ENCODE measurements at regions not wholly inside any gene's neighbourhood (a gene's known extent, or its start where the extent isn't known, plus 50 kb on each side); places are given as distances from the start of the nearest gene placed in this dataset.
"Not testable (repeated sequence)": the region's sequence is repeated elsewhere in the genome, so short reads cannot be mapped to it uniquely, and the experiment has no call there.

DNA sequence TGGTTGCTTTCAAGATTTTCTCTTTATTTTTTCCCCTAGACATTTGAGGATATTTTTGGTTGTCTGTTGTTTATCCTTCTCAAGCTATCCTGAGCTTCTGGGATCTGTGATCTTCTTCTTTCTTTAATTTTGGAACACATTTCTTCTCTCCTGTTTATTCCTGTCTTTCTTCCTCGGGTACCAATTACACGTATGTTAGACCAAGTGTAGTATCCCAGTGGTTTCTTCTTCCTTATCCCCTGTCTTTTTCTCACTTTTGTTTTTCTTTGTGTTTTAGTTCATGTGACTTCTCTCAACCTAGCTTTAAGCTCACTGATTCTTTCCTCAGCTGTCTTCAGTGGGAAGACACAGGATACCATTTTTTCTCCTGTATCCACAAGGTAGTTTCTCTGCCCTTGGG lies 120.0 kb downstream of the GALR1 start:
- no peak for DNase-seq (ENCODE audit: extremely low read depth in 1 of 2, low read depth in 1 of 2)

DNA sequence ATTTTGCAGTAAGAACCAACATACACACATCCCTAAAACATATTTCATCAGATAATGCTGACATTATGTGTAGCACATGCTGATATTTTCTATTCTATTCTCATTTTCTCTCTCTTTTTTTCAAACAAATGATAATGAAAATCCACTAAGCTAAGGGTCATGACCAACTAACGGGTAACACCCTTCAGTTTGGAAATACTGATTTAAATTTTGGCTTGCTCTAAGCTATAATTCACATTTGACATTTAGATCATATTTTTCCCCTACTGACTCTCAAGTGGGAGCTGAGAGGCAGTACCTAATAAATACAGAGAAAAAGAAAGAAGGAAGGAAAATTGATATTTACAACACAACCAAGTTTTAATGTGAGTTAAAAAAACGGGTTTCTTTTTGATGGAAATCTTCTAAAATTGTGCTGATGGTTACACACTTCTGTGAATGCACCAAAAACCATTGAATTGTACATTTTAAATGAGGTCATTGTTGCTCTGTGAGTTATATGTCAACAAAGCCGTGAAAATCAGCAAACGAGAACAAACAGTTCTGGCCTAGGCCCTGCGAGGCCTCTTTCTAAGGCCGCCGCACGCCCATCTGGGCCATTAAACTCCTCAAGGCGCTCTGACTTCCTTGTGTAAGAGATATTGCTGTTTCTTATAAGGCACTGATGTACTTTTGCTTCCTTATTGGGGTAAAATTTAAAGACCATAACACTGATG lies 124.2 kb downstream of the GALR1 start:
- DNase-seq (ENCODE audit: extremely low read depth in 1 of 2, low read depth in 1 of 2) = no peak

DNA sequence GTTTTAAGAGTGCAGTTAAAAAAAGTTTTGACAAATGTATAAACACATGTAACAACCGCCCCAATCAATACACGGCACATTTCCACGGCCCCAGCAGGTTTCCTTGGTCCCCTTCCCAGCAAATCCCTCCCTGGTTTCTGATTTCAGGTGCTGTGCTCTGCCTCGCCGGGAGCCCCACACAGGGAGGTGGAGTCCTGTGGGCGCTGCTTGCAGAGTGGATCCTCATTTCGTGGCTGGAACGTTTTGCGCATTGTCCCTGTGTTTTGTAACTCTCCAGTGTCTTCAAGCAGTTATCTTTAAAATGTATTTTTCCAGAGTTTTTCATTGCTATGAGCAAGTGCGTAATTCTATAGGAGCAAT lies 124.8 kb downstream of the GALR1 start:
- DNase-seq (ENCODE audit: extremely low read depth in 1 of 2, low read depth in 1 of 2) = no peak

DNA sequence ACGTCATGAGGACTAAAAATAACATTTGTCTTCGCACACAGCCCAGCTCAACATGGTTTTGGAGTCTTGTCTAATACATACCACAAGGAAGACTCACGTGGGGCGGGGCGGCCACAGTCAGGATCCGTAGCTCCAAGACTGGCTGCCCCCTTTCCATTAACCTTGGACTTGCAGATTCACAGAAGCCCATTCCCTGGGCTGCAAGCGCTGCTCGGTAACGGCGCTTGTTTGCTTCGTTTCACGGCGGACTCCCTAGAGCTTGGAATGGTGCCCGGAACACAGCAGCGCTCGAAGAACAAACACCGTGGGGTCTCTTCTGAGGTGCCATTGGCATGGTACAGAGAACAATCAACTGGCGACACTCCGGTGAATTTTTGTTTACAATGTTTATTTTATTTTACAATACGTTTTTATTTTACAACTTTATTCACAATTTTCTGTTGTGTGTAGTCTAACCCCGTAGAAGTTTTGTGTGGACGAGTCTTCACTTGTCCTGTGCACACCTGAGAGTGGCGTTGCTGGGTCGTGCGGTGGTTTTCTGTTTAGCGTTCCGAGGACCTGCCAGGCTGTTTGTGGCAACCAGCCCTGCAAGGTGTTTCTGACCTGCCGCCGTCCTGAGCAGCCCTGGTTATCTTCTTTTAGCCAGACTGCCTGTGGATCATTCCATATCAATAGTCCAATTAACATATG lies 126.5 kb downstream of the GALR1 start:
- DNase-seq (ENCODE audit: extremely low read depth in 1 of 2, low read depth in 1 of 2) = no peak

DNA sequence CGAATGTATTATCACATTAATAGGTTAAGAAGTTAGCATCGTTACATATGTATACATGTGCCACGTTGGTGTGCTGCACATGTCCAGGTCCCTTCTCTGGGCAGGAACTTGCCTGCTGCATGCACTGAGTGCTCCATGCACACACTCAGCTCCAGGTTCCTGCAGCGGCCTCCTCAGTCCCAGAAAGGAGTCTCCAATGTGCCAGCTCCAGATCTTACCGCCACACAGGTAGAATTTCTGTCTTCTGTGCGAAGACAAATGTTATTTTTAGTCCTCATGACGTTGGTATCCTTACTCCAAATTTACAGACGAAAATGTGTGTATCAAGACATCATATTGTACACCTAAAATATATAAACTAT lies 127.1 kb downstream of the GALR1 start:
- no peak for DNase-seq (ENCODE audit: extremely low read depth in 1 of 2, low read depth in 1 of 2)

DNA sequence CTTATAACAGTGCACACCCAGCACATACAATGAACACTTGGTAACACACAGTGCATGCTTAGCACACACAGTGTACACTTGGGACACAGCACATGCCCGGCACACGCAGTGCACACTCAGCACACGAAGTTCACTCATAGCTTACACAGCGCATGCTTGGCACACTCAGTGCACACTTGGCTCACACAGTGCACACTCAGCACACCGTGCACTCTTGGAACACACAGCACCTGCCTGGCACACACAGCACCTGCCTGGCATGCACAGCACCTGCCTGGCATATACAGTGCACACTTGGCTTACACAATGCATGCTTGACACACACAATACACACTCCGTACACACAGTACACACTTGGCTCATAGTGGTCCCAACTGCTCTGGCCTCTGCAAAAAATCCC lies 128.2 kb downstream of the GALR1 start:
- DNase-seq (ENCODE audit: extremely low read depth in 1 of 2, low read depth in 1 of 2) = no peak

DNA sequence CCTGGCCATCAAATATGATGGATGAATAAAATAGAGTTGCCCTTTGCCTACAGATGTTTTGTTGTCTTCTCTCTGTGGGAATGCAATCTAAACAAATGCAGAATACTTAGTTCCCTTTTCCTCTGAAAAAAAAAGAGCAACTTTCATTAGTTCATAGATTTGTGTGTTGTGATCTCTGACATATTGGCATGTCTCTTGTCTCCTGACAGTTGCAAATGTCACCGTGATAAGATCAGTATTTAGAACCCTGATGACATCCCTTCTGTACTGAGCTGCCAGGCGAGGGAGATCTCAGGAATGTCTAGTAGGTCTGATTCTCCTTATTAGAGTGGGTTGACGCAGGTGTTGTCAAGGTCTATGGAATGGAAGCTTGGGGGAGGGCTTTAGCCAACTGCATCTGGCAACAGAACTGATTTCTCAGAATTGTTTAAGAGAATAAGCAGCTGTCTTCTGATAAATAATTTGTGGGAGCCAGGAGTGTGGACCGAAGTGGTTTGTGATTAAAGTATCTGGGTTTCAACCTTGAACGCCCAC lies 130.4 kb downstream of the GALR1 start:
- no peak for DNase-seq (ENCODE audit: extremely low read depth in 1 of 2, low read depth in 1 of 2)

DNA sequence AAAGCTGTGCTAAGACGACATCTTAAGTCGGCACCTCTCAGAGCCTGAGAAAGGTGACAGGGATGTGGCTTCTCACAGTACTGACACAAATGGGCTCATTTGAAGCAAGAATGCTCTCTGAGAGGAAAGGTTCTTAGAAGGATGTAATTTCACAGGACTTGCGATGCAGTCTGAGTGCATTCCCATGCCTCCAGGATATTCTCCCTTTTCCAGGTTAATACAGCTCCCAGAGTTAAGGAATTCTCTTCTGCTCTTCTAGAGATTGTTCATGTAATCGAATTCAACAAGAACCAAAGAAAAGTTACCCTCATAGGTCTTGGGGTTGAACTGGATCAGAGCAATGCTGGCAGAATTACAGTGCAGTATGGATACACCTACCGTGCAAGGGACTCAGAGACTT lies 131.0 kb downstream of the GALR1 start:
- no peak for DNase-seq (ENCODE audit: extremely low read depth in 1 of 2, low read depth in 1 of 2)

DNA sequence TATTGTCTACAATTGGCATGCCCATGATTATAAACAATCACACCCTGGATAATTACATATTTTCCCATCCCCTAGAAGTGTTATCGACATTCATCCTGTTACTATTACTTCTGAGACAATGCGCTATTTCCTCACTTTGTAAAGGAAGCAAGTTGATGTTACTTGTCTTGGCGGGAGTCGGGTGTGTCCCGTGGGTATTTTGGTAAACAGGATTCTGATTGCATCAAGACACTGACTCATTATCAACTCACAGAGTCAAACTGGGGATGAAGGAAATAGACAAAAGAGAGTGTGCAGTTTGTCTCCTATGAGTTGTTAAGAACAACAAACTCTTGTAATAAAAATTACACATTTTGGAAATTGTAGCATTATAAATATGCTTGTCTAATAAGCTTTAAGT lies 142.7 kb downstream of the GALR1 start:
- no peak for DNase-seq (ENCODE audit: extremely low read depth in 1 of 2, low read depth in 1 of 2)

DNA sequence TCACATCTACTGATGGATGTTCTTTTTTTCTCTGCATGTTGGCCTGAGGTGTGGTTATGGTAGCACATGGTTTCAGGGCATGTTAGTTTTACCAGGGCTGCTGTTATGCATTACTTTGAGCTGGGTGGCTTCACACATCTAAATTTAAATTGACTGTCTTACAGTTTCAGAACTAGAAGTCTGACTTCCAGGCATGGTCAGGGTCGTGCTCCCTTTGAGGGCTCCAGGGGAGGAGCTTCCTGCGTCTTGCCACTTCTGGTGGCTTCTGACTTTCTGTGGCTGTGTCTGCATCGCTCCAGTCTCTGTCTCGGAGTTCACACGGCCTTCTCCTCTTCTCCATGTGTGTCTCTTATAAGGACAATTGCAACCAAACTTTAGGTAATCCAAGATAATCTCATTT lies 143.9 kb downstream of the GALR1 start:
- DNase-seq (ENCODE audit: extremely low read depth in 1 of 2, low read depth in 1 of 2) = no peak

DNA sequence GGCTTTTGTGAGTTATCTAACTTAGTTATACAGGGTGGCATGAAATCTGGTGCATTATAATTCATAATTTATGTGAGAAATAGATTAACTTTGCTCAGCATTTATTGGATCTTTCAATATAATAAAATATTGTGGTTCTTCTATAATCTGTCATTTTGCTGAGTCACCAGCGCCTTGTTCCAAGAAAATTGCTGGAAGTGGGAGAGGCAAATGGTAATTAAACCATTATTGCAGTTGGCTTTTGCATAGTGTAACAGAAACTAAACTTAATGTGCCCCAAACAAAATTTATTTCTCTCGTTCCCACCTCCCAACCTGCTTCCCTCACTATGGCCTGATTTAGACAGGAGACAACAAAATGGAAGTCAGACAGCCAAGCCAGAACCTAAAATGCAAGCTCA lies 146.3 kb downstream of the GALR1 start:
- no peak for DNase-seq (ENCODE audit: extremely low read depth in 1 of 2, low read depth in 1 of 2)

DNA sequence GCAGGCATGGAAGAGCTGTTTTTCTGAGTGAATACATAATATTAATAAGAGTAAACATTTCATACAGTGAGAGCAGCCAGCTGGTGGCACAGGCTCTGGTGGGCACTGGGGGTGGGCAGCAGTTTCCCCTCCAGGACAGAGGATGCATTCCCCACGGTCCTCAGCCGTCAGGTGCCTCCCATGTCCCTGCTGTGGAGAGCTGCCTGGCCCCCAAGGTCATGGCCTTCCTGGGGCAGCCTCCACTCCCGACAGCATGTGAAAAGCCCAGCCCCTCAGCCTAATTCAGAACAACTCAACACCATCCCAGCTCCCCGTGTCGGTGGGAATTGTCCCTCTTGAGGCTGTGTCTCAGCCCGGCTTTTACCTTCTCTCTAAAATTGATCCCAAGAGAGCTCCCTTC lies 147.4 kb downstream of the GALR1 start:
- DNase-seq (ENCODE audit: extremely low read depth in 1 of 2, low read depth in 1 of 2) = no peak

DNA sequence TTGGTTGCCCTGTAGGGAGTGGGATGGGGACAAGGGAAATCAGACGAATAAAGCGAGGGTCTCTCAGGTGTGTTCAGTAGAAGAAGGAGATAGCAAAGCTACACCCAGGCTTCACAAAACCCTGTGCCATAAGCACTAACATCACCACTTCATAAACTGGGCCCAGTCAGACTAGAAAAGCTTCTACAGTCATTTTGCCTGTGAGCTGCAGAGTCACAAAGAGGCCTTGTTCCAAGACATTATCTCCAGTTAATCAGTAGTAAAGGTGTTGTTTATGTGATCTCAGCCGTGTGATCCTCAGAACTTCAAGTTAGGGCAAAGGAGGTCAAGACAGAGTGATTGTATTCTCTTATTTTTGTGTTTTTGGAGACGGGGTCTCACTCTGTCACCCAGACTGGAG lies 148.0 kb downstream of the GALR1 start:
- DNase-seq (ENCODE audit: extremely low read depth in 1 of 2, low read depth in 1 of 2) = no peak

DNA sequence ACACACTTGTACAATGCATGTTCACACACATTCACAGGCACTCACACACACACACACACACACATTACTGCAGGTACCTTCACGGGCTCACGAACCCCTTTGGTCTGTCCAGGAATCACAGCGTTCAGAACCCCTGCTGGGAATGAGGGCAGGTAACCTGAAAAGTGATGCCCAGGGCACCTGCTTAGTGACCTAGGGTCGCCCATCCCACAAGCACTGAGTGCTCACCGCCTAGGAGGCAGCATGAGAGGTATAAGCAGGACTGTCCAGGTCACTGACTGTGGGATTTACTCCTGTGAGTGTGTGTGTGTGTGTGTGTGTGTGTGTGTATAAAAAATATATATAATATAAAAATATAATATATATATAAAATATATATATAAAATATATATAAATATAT lies 150.9 kb downstream of the GALR1 start:
- no peak for DNase-seq (ENCODE audit: extremely low read depth in 1 of 2, low read depth in 1 of 2)

DNA sequence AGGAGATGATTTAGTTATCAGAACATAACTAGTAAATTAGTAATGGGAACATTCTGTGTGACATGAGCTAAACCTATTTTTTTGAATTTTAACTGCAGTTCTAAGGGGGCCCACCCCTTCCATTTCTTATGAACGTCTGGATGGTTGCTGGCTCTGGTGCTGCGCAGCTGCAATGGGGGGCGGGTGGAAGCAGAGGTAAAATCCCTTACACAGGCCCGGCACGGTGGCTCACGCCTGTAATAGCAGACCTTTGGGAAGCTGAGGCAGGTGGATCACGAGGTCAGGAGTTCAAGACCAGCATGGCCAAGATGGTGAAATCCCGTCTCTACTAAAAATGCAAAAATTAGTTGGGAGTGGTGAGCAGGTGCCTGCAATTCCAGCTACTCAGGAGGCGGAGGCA lies 151.5 kb downstream of the GALR1 start:
- DNase-seq (ENCODE audit: extremely low read depth in 1 of 2, low read depth in 1 of 2) = no peak

DNA sequence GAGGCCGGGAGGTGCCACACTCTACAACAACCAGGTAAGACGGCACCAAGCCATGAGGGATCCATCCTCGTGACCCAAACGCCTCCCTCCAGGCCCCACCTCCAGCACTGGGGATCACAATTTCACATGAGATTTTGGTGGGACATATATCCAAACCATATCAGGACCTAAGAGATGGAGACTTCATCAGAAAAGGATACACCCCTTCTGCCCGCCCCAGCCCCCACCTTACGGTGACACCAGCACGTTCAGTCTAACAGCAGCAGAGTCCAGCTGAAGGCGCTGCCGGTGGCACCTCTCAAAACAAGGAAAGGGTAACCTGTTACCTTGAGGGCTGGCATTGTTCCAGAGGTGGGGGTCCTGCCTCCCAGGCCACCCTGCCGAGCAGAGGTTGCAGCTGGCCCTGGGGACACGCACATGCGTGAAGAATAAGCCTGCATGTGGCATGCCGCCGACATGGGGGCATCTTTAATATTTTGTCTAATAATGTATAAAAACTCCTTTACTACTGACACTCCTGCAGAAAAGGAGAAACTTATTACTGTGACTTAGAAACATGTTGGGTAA lies 154.4 kb downstream of the GALR1 start:
- DNase-seq (ENCODE audit: extremely low read depth in 1 of 2, low read depth in 1 of 2) = no peak

DNA sequence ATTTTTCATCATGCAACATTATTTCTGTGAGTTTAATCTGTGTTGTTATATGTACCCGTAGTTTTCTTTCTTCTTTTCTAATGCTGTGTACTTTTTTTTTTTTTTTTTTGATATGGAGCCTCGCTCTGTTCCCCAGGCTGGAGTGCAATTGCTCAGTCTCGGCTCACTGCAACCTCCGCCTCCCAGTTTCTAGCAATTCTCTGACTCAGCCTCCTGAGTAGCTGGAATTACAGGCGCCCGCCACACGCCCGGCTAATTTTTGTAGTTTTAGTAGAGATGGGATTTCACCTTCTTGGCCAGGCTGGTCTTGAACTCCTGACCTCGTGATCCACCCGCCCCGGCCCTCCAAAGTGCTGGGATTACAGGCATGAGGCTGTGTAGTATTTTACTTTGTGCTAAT lies 155.4 kb downstream of the GALR1 start:
- no peak for DNase-seq (ENCODE audit: extremely low read depth in 1 of 2, low read depth in 1 of 2)

DNA sequence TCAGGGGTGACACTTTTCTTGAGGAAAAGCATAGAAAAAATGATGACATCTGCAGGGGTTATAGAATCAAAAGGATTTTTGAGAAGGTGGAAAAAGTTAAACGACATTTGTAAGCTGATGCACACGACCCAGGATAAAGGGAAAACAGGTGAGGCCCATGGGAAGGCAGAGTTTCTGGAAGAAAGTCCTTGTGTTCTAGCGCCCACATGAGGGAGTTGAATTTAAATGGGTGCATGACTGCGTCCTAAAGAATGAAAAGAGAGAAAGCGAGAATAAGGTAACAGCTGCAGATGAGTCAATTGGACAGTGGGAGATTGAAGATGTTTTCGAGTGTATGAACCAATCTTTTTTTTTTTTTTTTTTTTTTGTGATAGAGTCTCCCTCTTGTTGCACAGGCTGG lies 158.1 kb downstream of the GALR1 start:
- DNase-seq (ENCODE audit: extremely low read depth in 1 of 2, low read depth in 1 of 2) = no peak

DNA sequence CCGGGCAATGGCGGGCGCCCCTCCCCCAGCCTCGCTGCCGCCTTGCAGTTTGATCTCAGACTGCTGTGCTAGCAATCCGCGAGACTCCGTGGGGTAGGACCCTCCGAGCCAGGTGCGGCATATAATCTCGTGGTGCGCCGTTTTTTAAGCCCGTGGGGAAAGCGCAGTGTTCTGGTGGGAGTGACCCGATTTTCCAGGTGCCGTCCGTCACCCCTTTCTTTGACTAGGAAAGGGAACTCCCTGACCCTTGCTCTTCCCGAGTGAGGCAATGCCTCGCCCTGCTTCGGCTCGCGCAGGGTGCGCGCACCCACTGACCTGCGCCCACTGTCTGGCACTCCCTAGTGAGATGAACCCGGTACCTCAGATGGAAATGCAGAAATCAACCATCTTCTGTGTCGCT lies 171.9 kb downstream of the GALR1 start:
- DNase-seq (ENCODE audit: extremely low read depth in 1 of 2, low read depth in 1 of 2) = not testable (repeated sequence)

DNA sequence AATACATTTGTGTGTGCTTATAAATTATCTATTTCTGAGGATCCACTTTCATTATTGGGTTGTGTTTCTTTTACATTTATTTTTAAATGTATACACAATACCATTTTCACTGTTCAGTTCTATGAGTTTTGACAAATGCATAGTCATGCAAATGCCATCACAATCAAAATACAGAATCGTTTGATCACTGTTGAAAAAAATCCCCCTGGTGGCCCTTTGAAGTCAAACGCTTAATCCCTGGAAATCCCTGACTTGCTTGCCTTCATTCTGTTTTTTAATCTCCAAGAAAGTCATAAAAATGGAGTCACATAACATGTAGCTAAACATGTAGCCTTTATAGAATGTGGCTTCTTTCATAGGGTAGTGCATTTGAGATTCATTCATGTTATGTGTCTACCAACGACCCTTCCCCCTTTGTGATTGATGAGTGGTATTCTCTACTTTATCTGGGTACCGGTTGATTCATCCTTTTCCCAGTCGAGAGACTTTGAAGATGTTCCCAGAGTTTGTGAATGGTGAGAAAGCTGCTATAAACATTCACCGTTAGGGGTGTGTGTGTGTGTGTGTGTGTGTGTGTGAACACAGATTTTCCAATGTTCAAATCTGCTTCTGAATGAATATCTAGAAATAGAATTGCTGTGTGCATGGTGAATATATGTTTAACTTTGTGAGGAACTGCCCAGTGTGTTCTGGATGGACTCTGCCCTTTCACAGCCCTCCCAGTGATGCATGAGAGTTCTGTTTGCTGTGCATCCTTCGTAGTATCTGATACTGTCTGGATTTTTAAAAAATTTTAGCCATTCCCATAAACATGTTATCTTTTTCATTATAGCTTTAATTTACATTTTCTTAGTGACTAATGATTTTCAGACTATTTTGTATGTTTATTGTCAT lies 173.6 kb downstream of the GALR1 start:
- DNase-seq (ENCODE audit: extremely low read depth in 1 of 2, low read depth in 1 of 2) = no peak

DNA sequence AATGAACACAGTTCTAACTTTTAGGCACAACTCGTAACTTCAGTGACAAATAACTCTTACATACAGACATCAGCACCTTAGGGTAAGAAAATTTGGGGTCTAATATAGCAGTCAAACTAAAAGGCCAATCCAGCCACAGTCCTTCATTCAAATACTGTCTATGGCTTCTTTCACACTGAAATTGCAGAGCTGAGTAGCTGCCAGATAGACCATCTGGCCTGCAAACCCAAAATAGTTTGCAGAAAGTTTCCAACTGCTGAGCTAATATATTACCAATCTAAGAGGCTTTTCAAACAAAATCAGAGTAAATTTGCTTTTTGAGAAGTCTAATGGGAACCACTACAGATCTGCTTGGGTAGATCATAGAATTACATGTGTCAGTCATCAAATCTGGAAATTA lies 183.4 kb downstream of the GALR1 start:
- DNase-seq (ENCODE audit: extremely low read depth in 1 of 2, low read depth in 1 of 2) = no peak

All from activated CD8-positive, alpha-beta memory T cell treated with anti-CD3 and anti-CD28 coated beads for 1 hour (primary cell).